ENCODE measurements at regions not wholly inside any gene's neighbourhood (a gene's known extent, or its start where the extent isn't known, plus 50 kb on each side); places are given as distances from the start of the nearest gene placed in this dataset.

- Histone ChIP-seq H3K4me3 (no peak overlapping the region), H3K9me3 (no peaks in the 10 kb centered on the region), H3K27me3 (no peaks in the 10 kb centered on the region), H3K27ac (no peak overlapping the region), H3K4me1 (no peaks in the 10 kb centered on the region), H3K36me3 (no peaks in the 10 kb centered on the region)
- no peak for TF ChIP-seq CTCF (IDR thresholded peaks at IDR 0.05)
- no peak for TF ChIP-seq POLR2A (IDR thresholded peaks at IDR 0.05)
- intact Hi-C loops (cut with DNase I; ENCODE audit: low total_unique reads) = no loop called here
- DNase-seq = no peak
Measured at GRCh38 chr5:124206540-124206939, 539.9 kb downstream of the ZNF608 start.

- intact Hi-C loops (cut with DNase I; ENCODE audit: low total_unique reads) = no loop called here
- DNase-seq = no peak
- Histone ChIP-seq H3K4me3 (no peak overlapping the region), H3K36me3 (no peaks in the 10 kb centered on the region), H3K27ac (no peak overlapping the region), H3K9me3 (no peaks in the 10 kb centered on the region), H3K4me1 (no peaks in the 10 kb centered on the region), H3K27me3 (no peaks in the 10 kb centered on the region)
- TF ChIP-seq POLR2A (IDR thresholded peaks at IDR 0.05) = no peak
- TF ChIP-seq CTCF (IDR thresholded peaks at IDR 0.05) = no peak
Measured at GRCh38 chr5:124203303-124203702, 543.1 kb downstream of the ZNF608 start.

- Histone ChIP-seq H3K36me3 (no peaks in the 10 kb centered on the region), H3K27ac (no peak overlapping the region), H3K9me3 (no peaks in the 10 kb centered on the region), H3K4me3 (no peak overlapping the region), H3K4me1 (no peaks in the 10 kb centered on the region), H3K27me3 (no peaks in the 10 kb centered on the region)
- intact Hi-C loops (cut with DNase I; ENCODE audit: low total_unique reads) = no loop called here
- TF ChIP-seq CTCF (IDR thresholded peaks at IDR 0.05) (no peak), POLR2A (IDR thresholded peaks at IDR 0.05) (no peak)
- no peak for DNase-seq
Measured at GRCh38 chr5:124200381-124200780, 546.1 kb downstream of the ZNF608 start.

- Histone ChIP-seq H3K4me1 (no peaks in the 10 kb centered on the region), H3K9me3 (no peaks in the 10 kb centered on the region), H3K27ac (no peak overlapping the region), H3K36me3 (no peaks in the 10 kb centered on the region), H3K27me3 (no peaks in the 10 kb centered on the region), H3K4me3 (no peak overlapping the region)
- no peak for DNase-seq
- TF ChIP-seq POLR2A (IDR thresholded peaks at IDR 0.05) = no peak
- no peak for TF ChIP-seq CTCF (IDR thresholded peaks at IDR 0.05)
- intact Hi-C loops (cut with DNase I; ENCODE audit: low total_unique reads) = no loop called here
Measured at GRCh38 chr5:124199893-124200292, 546.5 kb downstream of the ZNF608 start.

- Histone ChIP-seq H3K9me3 (no peaks in the 10 kb centered on the region), H3K4me1 (no peaks in the 10 kb centered on the region), H3K36me3 (no peaks in the 10 kb centered on the region), H3K27me3 (no peaks in the 10 kb centered on the region), H3K27ac (no peak overlapping the region), H3K4me3 (no peak overlapping the region)
- no peak for DNase-seq
- intact Hi-C loops (cut with DNase I; ENCODE audit: low total_unique reads) = no loop called here
- TF ChIP-seq POLR2A (IDR thresholded peaks at IDR 0.05) (no peak), CTCF (IDR thresholded peaks at IDR 0.05) (no peak)
Measured at GRCh38 chr5:124195411-124195810, 551.0 kb downstream of the ZNF608 start.

All from uterus (tissue), 3 donors.